HCT116 (cell line): ENCODE measurements at regions not wholly inside any gene's neighbourhood (a gene's known extent, or its start where the extent isn't known, plus 50 kb on each side); places are given as distances from the start of the nearest gene placed in this dataset.

Experiments used
- ATAC-seq: fragments of 200-7000 bp; cut with Tn5 transposase; 2 replicates; pipeline ENCODE4 v1.9.1; 2020; ENCODE audit warnings: mild to moderate bottlenecking, moderate library complexity
- BruUV-seq: library from RNA; stranded (reverse); fragments of 400-500 nt; replicated peaks from 2 replicates; lab custom pipeline; 2021; lab: Mats Ljungman, UMichigan
- CTCF ChIA-PET: fragments of 300-600 bp; sonication (Branson Sonifier 250); formaldehyde crosslinking; loops from one replicate; lab custom pipeline; 2021; ENCODE audit warnings: antibody characterized with exemption; lab: Charles Lee
- POLR2A ChIA-PET: fragments of 300-600, 350-600 bp; sonication (Branson Sonifier 250); formaldehyde crosslinking; loops from one replicate; lab custom pipeline; 2021; ENCODE audit warnings: antibody characterized with exemption; lab: Charles Lee
- RAD21 ChIA-PET, 2 experiments: fragments of 300-600 bp; sonication (Branson Sonifier 250); formaldehyde crosslinking; loops; one replicate each; lab custom pipeline; 2023; ENCODE audit warnings: low total read pairs in 2 of 2; ENCODE audit not compliant: uncharacterized antibody in 2 of 2, unreplicated experiment in 2 of 2, low non-redundant PET in 1 of 2; lab: Charles Lee
- DNase-seq: peaks from one replicate; pipeline ENCODE4 v3.0.0-alpha.2; 2010; ENCODE audit warnings: low read depth, low spot score
- H2AFZ ChIP-seq: fragments of 200-600 bp; shearing (Covaris generic), sonication (generic); 2 replicates; pipeline ENCODE4 v1.6.1; 2017; ENCODE audit warnings: low read depth, mixed run types, mixed read lengths, antibody characterized with exemption, low read length; ENCODE audit not compliant: poor library complexity, severe bottlenecking
- H3K27ac ChIP-seq: 2 replicates; pipeline ENCODE4 v1.5.1; 2012; ENCODE audit warnings: low read depth, low read length
- H3K27me3 ChIP-seq: fragments of 200-600 bp; sonication (generic); 2 replicates; pipeline ENCODE4 v1.6.1; 2016; ENCODE audit warnings: mixed run types, low read length, mixed read lengths; ENCODE audit not compliant: insufficient read depth
- H3K36me3 ChIP-seq, 2 experiments: fragments of 200-500 bp in 1 of 2; fragments of 200-600 bp in 1 of 2; sonication (Bioruptor generic) in 1 of 2; sonication (generic) in 1 of 2; 2 replicates each; pipeline versions ENCODE4 v1.5.1 to v1.6.1; 2014 to 2016; ENCODE audit warnings: low read length in 2 of 2, inconsistent platforms in 1 of 2, mixed read lengths in 1 of 2, mixed run types in 1 of 2; ENCODE audit not compliant: insufficient read depth in 2 of 2, control insufficient read depth in 1 of 2
- H3K4me1 ChIP-seq, 2 experiments: fragments of 200-600 bp in 1 of 2; sonication (generic) in 1 of 2; 2 replicates each; pipeline versions ENCODE4 v1.5.1 to v1.6.1; 2012 to 2017; ENCODE audit warnings: low read length in 2 of 2, inconsistent platforms in 1 of 2, mild to moderate bottlenecking in 1 of 2, mixed read lengths in 1 of 2, mixed run types in 1 of 2, moderate library complexity in 1 of 2; ENCODE audit not compliant: insufficient read depth in 2 of 2, control insufficient read depth in 1 of 2
- H3K4me2 ChIP-seq: fragments of 200-600 bp; sonication (generic); 2 replicates; pipeline ENCODE4 v1.6.1; 2017; ENCODE audit warnings: mixed run types, low read length, mixed read lengths
- H3K4me3 ChIP-seq, 2 experiments: fragments of 200-600 bp in 1 of 2; sonication (generic) in 1 of 2; replicated peaks in 1 of 2; 2 replicates each; pipeline ENCODE4 v1.5.1; 2011 to 2016; ENCODE audit warnings: low read length in 2 of 2, control low read depth in 1 of 2, low read depth in 1 of 2, mild to moderate bottlenecking in 1 of 2, mixed read lengths in 1 of 2, mixed run types in 1 of 2
- H3K79me2 ChIP-seq: fragments of 200-600 bp; sonication (generic); 2 replicates; pipeline ENCODE4 v1.6.1; 2017; ENCODE audit warnings: mild to moderate bottlenecking, mixed run types, low read length, moderate library complexity, mixed read lengths; ENCODE audit not compliant: insufficient read depth
- H3K9ac ChIP-seq: fragments of 200-600 bp; sonication (generic); 2 replicates; pipeline ENCODE4 v1.6.1; 2016; ENCODE audit warnings: low read length, mixed read lengths
- H3K9me2 ChIP-seq: fragments of 200-600 bp; sonication (generic), shearing (Covaris generic); 2 replicates; pipeline ENCODE4 v1.6.1; 2017; ENCODE audit warnings: mixed run types, mild to moderate bottlenecking, moderate library complexity; ENCODE audit not compliant: insufficient read depth
- H3K9me3 ChIP-seq, 2 experiments: fragments of 200-500 bp in 1 of 2; fragments of 200-600 bp in 1 of 2; sonication (Bioruptor generic) in 1 of 2; sonication (generic) in 1 of 2; 2 replicates each; pipeline ENCODE4 v1.6.1; 2014 to 2017; ENCODE audit warnings: low read length in 2 of 2, mixed read lengths in 2 of 2, inconsistent platforms in 1 of 2, low read depth in 1 of 2, mild to moderate bottlenecking in 1 of 2, mixed run types in 1 of 2, moderate library complexity in 1 of 2; ENCODE audit not compliant: control insufficient read depth in 1 of 2, insufficient read depth in 1 of 2
- H4K20me1 ChIP-seq: fragments of 200-600 bp; sonication (generic), shearing (Covaris generic); 2 replicates; pipeline ENCODE4 v1.6.1; 2017; ENCODE audit warnings: mixed run types, mild to moderate bottlenecking, moderate library complexity; ENCODE audit not compliant: insufficient read depth
- CTCF ChIP-seq, 3 experiments: fragments of 200-600 bp in 1 of 3; sonication (generic) in 1 of 3; IDR thresholded peaks in 2 of 3; conservative IDR thresholded peaks in 1 of 3; 2 replicates each; pipeline ENCODE4 v1.5.1; 2012 to 2017; ENCODE audit warnings: low read depth in 2 of 3, low read length in 2 of 3, antibody characterized with exemption in 1 of 3, borderline replicate concordance in 1 of 3, control low read depth in 1 of 3, mild to moderate bottlenecking in 1 of 3, mixed read lengths in 1 of 3, mixed run types in 1 of 3, moderate library complexity in 1 of 3; ENCODE audit not compliant: insufficient read depth in 1 of 3
- EGR1 ChIP-seq: IDR thresholded peaks from 2 replicates; pipeline ENCODE4 v1.6.1; 2012; ENCODE audit warnings: low read depth
- EZH2phosphoT487 ChIP-seq: fragments of 200-600 bp; IDR thresholded peaks from 2 replicates; pipeline ENCODE4 v1.6.1; 2018; ENCODE audit warnings: antibody characterized with exemption, borderline replicate concordance
- FOSL1 ChIP-seq: IDR thresholded peaks from 2 replicates; pipeline ENCODE4 v1.6.1; 2012; ENCODE audit warnings: low read depth
- JUND ChIP-seq: IDR thresholded peaks from 2 replicates; pipeline ENCODE4 v1.6.1; 2012
- REST ChIP-seq: IDR thresholded peaks from 2 replicates; pipeline ENCODE4 v1.6.1; 2012; ENCODE audit warnings: low read depth
- SIN3A ChIP-seq: IDR thresholded peaks from 2 replicates; pipeline ENCODE4 v1.6.1; 2012; ENCODE audit warnings: low read depth
- ZNF274 ChIP-seq: fragments of 200-500 bp; sonication (Bioruptor generic); IDR thresholded peaks from 2 replicates; pipeline ENCODE4 v1.6.1; 2014; ENCODE audit warnings: mild to moderate bottlenecking, low read depth, low read length, inconsistent platforms
- intact Hi-C: fragments of 100-400 bp; cut with micrococcal nuclease; formaldehyde crosslinking; loops from 2 replicates; pipeline ENCODE4 v1.10.0; 2022
- TF ChIP-seq, protein P1 (sequence below): IDR thresholded peaks from 2 replicates; pipeline ENCODE4 v1.6.1; 2012

DNA sequence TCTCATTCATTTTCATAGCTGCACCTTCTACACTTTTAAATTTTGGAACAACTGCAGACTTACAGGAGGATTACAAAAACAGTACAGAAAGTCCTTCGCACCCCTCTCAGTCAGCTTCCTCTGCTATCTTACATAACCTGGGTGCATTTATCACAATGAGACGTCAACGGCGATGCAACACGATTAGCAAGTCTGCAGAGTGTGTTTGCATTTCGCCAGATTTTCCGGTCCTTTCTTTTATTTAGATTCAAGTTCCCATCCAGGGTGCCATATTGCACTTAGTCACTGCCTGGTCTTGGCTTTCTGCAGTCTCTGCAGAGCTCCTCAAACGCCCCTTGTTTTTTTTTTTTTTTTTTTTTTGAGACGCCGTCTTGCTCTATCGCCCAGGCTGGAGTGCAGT, 85.9 kb downstream of the ASMT start:
- Histone ChIP-seq H3K36me3 (no peaks in the 10 kb centered on the region), H3K27me3 (no peaks in the 10 kb centered on the region), H3K4me1 (peaks cover 11 to 14% of the 10 kb centered on the region in 2 experiments; a peak in 3 of 4 replicates), H3K9me3 (no peaks in the 10 kb centered on the region), H3K27ac (peak overlapping the region; percentile 98), H3K4me2 (no peak overlapping the region), H2AFZ (no peak overlapping the region), H4K20me1 (no peaks in the 10 kb centered on the region), H3K9ac (no peak overlapping the region), H3K4me3 (no peak overlapping the region), H3K9me2 (no peaks in the 10 kb centered on the region), H3K79me2 (no peaks in the 10 kb centered on the region)
- DNase-seq: no peak
- ChIA-PET CTCF (no interaction called here), POLR2A (no interaction called here), RAD21 (no interaction called here)
- no peak for ATAC-seq
- TF ChIP-seq EGR1 (no peak), ZNF274 (no peak), SIN3A (no peak), FOSL1 (no peak), CTCF (IDR thresholded peaks at IDR 0.05 in 2 of 3, conservative IDR thresholded peaks at IDR 0.05 in 1 of 3; ENCODE audit: borderline replicate concordance in 1 of 3, insufficient read depth in 1 of 3, low read depth in 2 of 3, low read length in 2 of 3) (no peak), JUND (no peak), EZH2phosphoT487 (no peak), REST (no peak)
- TF ChIP-seq, protein P1, sequence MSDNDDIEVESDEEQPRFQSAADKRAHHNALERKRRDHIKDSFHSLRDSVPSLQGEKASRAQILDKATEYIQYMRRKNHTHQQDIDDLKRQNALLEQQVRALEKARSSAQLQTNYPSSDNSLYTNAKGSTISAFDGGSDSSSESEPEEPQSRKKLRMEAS: no peak
- intact Hi-C loops: no loop called here
- BruUV-seq: no TSS peak
